NB4 (cell line): ENCODE measurements at regions not wholly inside any gene's neighbourhood (a gene's known extent, or its start where the extent isn't known, plus 50 kb on each side); places are given as distances from the start of the nearest gene placed in this dataset.

ENCODE experiments used
- DNase-seq: peaks from one replicate; pipeline ENCODE4 v3.0.0; 2010; ENCODE audit warnings: low read depth
- H3K4me3 ChIP-seq: one replicate; pipeline ENCODE4 v1.5.1; 2011; ENCODE audit warnings: mild to moderate bottlenecking, low read depth, low read length, moderate library complexity
- CTCF ChIP-seq: IDR thresholded peaks from one replicate; pipeline ENCODE4 v1.5.1; 2012; ENCODE audit warnings: low read depth, low read length
- MAX ChIP-seq: IDR thresholded peaks from 2 replicates; pipeline ENCODE4 v1.6.1; 2011; ENCODE audit warnings: low read depth, low read length
- MYC ChIP-seq: IDR thresholded peaks from 2 replicates; pipeline ENCODE4 v1.6.1; 2011; ENCODE audit warnings: low read depth, low read length
- POLR2A ChIP-seq: IDR thresholded peaks from 2 replicates; pipeline ENCODE4 v1.6.1; 2011; ENCODE audit warnings: mild to moderate bottlenecking; ENCODE audit not compliant: insufficient read length; ENCODE audit errors: extremely low read depth

GRCh38 chr1:56199956-56200355 lies 379.4 kb downstream of the PLPP3 start:
- TF ChIP-seq CTCF, result no peak
- no peak for TF ChIP-seq MYC
- no peak for DNase-seq
- no peak overlapping the region for H3K4me3 ChIP-seq

GRCh38 chr1:56199061-56199460 lies 380.3 kb downstream of the PLPP3 start:
- no peak for TF ChIP-seq MYC
- TF ChIP-seq POLR2A, result no peak
- no peak for TF ChIP-seq MAX
- no peak for TF ChIP-seq CTCF
- H3K4me3 ChIP-seq, result no peak overlapping the region
- DNase-seq, result no peak

GRCh38 chr1:56197946-56198345 lies 381.4 kb downstream of the PLPP3 start:
- DNase-seq, result no peak
- TF ChIP-seq MYC (no peak), CTCF (no peak), POLR2A (no peak), MAX (no peak)

GRCh38 chr1:56196839-56197238 lies 382.5 kb downstream of the PLPP3 start:
- no peak for DNase-seq
- no peak overlapping the region for H3K4me3 ChIP-seq
- no peak for TF ChIP-seq MYC
- no peak for TF ChIP-seq POLR2A
- no peak for TF ChIP-seq CTCF
- no peak for TF ChIP-seq MAX

More at GRCh38 chr1:56197946-56198345, 381.4 kb downstream of the PLPP3 start:
- no peak overlapping the region for H3K4me3 ChIP-seq

- TF ChIP-seq CTCF (no peak), MAX (no peak), MYC (no peak), POLR2A (no peak)
- no peak for DNase-seq
- no peak overlapping the region for H3K4me3 ChIP-seq
Observed at GRCh38 chr1:56194701-56195300, 384.6 kb downstream of the PLPP3 start.

DNA sequence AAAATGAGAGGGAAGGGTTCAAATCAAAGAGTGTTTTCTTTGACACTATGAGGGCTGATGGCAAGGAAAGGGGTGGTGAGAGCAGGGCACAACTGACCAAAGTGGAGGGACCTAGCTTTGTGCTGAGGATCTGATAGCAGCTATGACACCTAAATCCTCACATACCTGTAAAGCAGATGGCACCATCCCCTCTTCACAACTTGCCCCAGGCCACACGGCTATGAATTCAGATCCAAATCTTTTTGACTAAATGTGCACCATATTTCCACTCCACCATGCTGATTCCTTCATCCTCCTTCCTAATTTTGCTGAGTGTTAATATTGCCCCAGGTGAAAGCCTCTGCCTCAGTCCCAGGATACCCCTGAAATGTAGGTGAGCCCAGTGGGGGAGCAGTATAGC lies 385.7 kb downstream of the PLPP3 start:
- TF ChIP-seq MYC (no peak), CTCF (no peak), POLR2A (no peak), MAX (no peak)
- no peak overlapping the region for H3K4me3 ChIP-seq
- no peak for DNase-seq
